ENCODE measurements at regions not wholly inside any gene's neighbourhood (a gene's known extent, or its start where the extent isn't known, plus 50 kb on each side); places are given as distances from the start of the nearest gene placed in this dataset.

GRCh38 chr14:96739200-96739910, 57.8 kb upstream of the VRK1 start:
- Histone ChIP-seq H3K9ac (no peak overlapping the region), H3K4me2 (no peak overlapping the region), H2AFZ (ENCODE audit: low read depth) (no peak overlapping the region)

GRCh38 chr14:96741151-96741977, 55.8 kb upstream of the VRK1 start:
- no peaks in the 10 kb centered on the region for H3K27me3 ChIP-seq (ENCODE audit: insufficient read depth, low read depth)

More at GRCh38 chr14:96739200-96739910, 57.8 kb upstream of the VRK1 start:
- TF ChIP-seq CTCF (conservative IDR thresholded peaks at IDR 0.05; ENCODE audit: low read depth, low read length) = no peak
- Histone ChIP-seq H4K20me1 (ENCODE audit: insufficient read depth) (no peaks in the 10 kb centered on the region), H3K4me1 (ENCODE audit: low read depth, poor library complexity, severe bottlenecking) (no peaks in the 10 kb centered on the region), H3K27ac (no peak overlapping the region), H3K36me3 (ENCODE audit: insufficient read depth) (no peaks in the 10 kb centered on the region), H3K27me3 (ENCODE audit: insufficient read depth, low read depth) (no peaks in the 10 kb centered on the region), H3K79me2 (ENCODE audit: insufficient read depth, low read depth) (no peaks in the 10 kb centered on the region), H3K4me3 (IDR thresholded peaks at IDR 0.05; ENCODE audit: insufficient read depth, low read depth, low read length) (no peak overlapping the region)

GRCh38 chr14:96744262-96744661, 52.9 kb upstream of the VRK1 start:
- H3K4me1 ChIP-seq (ENCODE audit: low read depth, poor library complexity, severe bottlenecking) = no peaks in the 10 kb centered on the region
- H4K20me1 ChIP-seq (ENCODE audit: insufficient read depth) = no peaks in the 10 kb centered on the region
- TF ChIP-seq CTCF (conservative IDR thresholded peaks at IDR 0.05; ENCODE audit: low read depth, low read length) = no peak
- H3K27me3 ChIP-seq (ENCODE audit: insufficient read depth, low read depth) = no peaks in the 10 kb centered on the region
- no peak overlapping the region for H2AFZ ChIP-seq (ENCODE audit: low read depth)
- no peak overlapping the region for H3K4me2 ChIP-seq
- no peak overlapping the region for H3K4me3 ChIP-seq (IDR thresholded peaks at IDR 0.05; ENCODE audit: insufficient read depth, low read depth, low read length)
- H3K36me3 ChIP-seq (ENCODE audit: insufficient read depth) = no peaks in the 10 kb centered on the region
- no peaks in the 10 kb centered on the region for H3K79me2 ChIP-seq (ENCODE audit: insufficient read depth, low read depth)
- H3K27ac ChIP-seq = no peak overlapping the region
- no peak overlapping the region for H3K9ac ChIP-seq

More at GRCh38 chr14:96741151-96741977, 55.8 kb upstream of the VRK1 start:
- Histone ChIP-seq H3K27ac (no peak overlapping the region), H3K9ac (no peak overlapping the region), H2AFZ (ENCODE audit: low read depth) (peak overlapping the region; percentile 61; the same call in 1 of the 2 replicates), H3K36me3 (ENCODE audit: insufficient read depth) (no peaks in the 10 kb centered on the region), H3K4me1 (ENCODE audit: low read depth, poor library complexity, severe bottlenecking) (no peaks in the 10 kb centered on the region), H3K4me2 (peak overlapping the region; percentile 36; the same call in 1 of the 2 replicates), H3K79me2 (ENCODE audit: insufficient read depth, low read depth) (no peaks in the 10 kb centered on the region), H4K20me1 (ENCODE audit: insufficient read depth) (no peaks in the 10 kb centered on the region), H3K4me3 (IDR thresholded peaks at IDR 0.05; ENCODE audit: insufficient read depth, low read depth, low read length) (no peak overlapping the region)
- peak; percentile 76 for TF ChIP-seq CTCF (conservative IDR thresholded peaks at IDR 0.05; ENCODE audit: low read depth, low read length)

GRCh38 chr14:96745500-96746051, 51.6 kb upstream of the VRK1 start:
- no peak overlapping the region for H3K4me2 ChIP-seq
- H4K20me1 ChIP-seq (ENCODE audit: insufficient read depth) = no peaks in the 10 kb centered on the region
- H3K79me2 ChIP-seq (ENCODE audit: insufficient read depth, low read depth) = no peaks in the 10 kb centered on the region
- no peaks in the 10 kb centered on the region for H3K4me1 ChIP-seq (ENCODE audit: low read depth, poor library complexity, severe bottlenecking)
- TF ChIP-seq CTCF (conservative IDR thresholded peaks at IDR 0.05; ENCODE audit: low read depth, low read length) = no peak
- H2AFZ ChIP-seq (ENCODE audit: low read depth) = no peak overlapping the region
- H3K27me3 ChIP-seq (ENCODE audit: insufficient read depth, low read depth) = no peaks in the 10 kb centered on the region
- no peak overlapping the region for H3K27ac ChIP-seq
- no peak overlapping the region for H3K4me3 ChIP-seq (IDR thresholded peaks at IDR 0.05; ENCODE audit: insufficient read depth, low read depth, low read length)
- no peak overlapping the region for H3K9ac ChIP-seq
- H3K36me3 ChIP-seq (ENCODE audit: insufficient read depth) = no peaks in the 10 kb centered on the region
